Cardiac muscle cell (in vitro differentiated cells and primary cell): ENCODE measurements at regions not wholly inside any gene's neighbourhood (a gene's known extent, or its start where the extent isn't known, plus 50 kb on each side); places are given as distances from the start of the nearest gene placed in this dataset.

ENCODE experiments used
- DNase-seq, 2 donors: peaks; one replicate each; pipeline versions ENCODE4 v3.0.0 to v3.0.0-alpha.2; 2010 to 2017; ENCODE audit warnings: low read depth in 1 of 2, low spot score in 1 of 2
- H3K27ac ChIP-seq: fragments of 200-600 bp; sonication (generic); 2 replicates; pipeline ENCODE4 v1.5.1; 2016
- H3K27me3 ChIP-seq: fragments of 200-600 bp; sonication (generic); 2 replicates; pipeline ENCODE4 v1.6.0; 2016; ENCODE audit warnings: control low read depth
- H3K36me3 ChIP-seq: fragments of 200-600 bp; sonication (generic); 2 replicates; pipeline ENCODE4 v1.5.1; 2016; ENCODE audit warnings: control low read depth
- H3K4me1 ChIP-seq: fragments of 200-600 bp; sonication (generic); 2 replicates; pipeline ENCODE4 v1.8.1; 2017; ENCODE audit warnings: low read depth, mild to moderate bottlenecking, mixed run types
- H3K4me3 ChIP-seq: fragments of 200-600 bp; sonication (generic); 2 replicates; pipeline ENCODE4 v1.5.1; 2016; ENCODE audit warnings: mild to moderate bottlenecking
- H3K9me3 ChIP-seq: fragments of 200-600 bp; sonication (generic); 2 replicates; pipeline ENCODE4 v1.5.1; 2017; ENCODE audit warnings: low read depth, mild to moderate bottlenecking, control low read depth
- CTCF ChIP-seq: IDR thresholded peaks from 2 replicates; pipeline ENCODE4 v1.5.1; 2012; ENCODE audit warnings: low read depth, mild to moderate bottlenecking, low read length

- no peak for TF ChIP-seq CTCF
- no peaks in the 10 kb centered on the region for H3K9me3 ChIP-seq
- no peak overlapping the region for H3K4me3 ChIP-seq
- no peaks in the 10 kb centered on the region for H3K27me3 ChIP-seq
- no peaks in the 10 kb centered on the region for H3K36me3 ChIP-seq
- peak in 1 of 2 donors; percentile 17 for DNase-seq
- H3K4me1 ChIP-seq = no peaks in the 10 kb centered on the region
- H3K27ac ChIP-seq = no peak overlapping the region
Measured at GRCh38 chr2:20877960-20878359, 55.1 kb upstream of the LDAH start.
